Gastrocnemius medialis (tissue), 4 donors: ENCODE measurements at regions not wholly inside any gene's neighbourhood (a gene's known extent, or its start where the extent isn't known, plus 50 kb on each side); places are given as distances from the start of the nearest gene placed in this dataset.

Experiments
- CTCF ChIP-seq, 5 experiments: fragments of 450-650 bp in 3 of 5; fragments of 200-600 bp in 2 of 5; sonication (generic) in 2 of 5; IDR thresholded peaks in 4 of 5; conservative IDR thresholded peaks in 1 of 5; 1 replicate in 4 of 5; 2 replicates in 1 of 5; pipeline ENCODE4 v1.5.1; 2016 to 2019; ENCODE audit warnings: antibody characterized with exemption in 5 of 5, mild to moderate bottlenecking in 3 of 5, moderate library complexity in 3 of 5
- POLR2A ChIP-seq, 2 donors: fragments of 450-650 bp; IDR thresholded peaks; one replicate each; pipeline ENCODE4 v1.6.1; 2017; ENCODE audit warnings: antibody characterized with exemption in 2 of 2, mild to moderate bottlenecking in 2 of 2, moderate library complexity in 2 of 2

- TF ChIP-seq CTCF (IDR thresholded peaks at IDR 0.05 in 4 of 5, conservative IDR thresholded peaks at IDR 0.05 in 1 of 5) (no peak), POLR2A (IDR thresholded peaks at IDR 0.05) (no peak)
These were observed 154.8 kb upstream of the FHL2 start for GRCh38 chr2:105553538-105554196.
